ENCODE measurements at regions not wholly inside any gene's neighbourhood (a gene's known extent, or its start where the extent isn't known, plus 50 kb on each side); places are given as distances from the start of the nearest gene placed in this dataset.

GRCh38 chr2:150159300-150159699 is 328.2 kb downstream of the RND3 start:
- DNase-seq (ENCODE audit: low spot score) (no peak), ATAC-seq (no peak)
- no peaks in the 10 kb centered on the region for H3K27me3 Mint-ChIP-seq
- H3K4me3 Mint-ChIP-seq = no peak overlapping the region
- H3K27ac Mint-ChIP-seq = no peak overlapping the region
- H3K36me3 Mint-ChIP-seq = no peaks in the 10 kb centered on the region
- peaks cover 18% of the 10 kb centered on the region for H3K9me3 Mint-ChIP-seq
- no peaks in the 10 kb centered on the region for H3K4me1 Mint-ChIP-seq (ENCODE audit: low read depth in 2 of 2)

- H3K4me1 Mint-ChIP-seq (ENCODE audit: low read depth in 2 of 2) = no peaks in the 10 kb centered on the region
- DNase-seq (ENCODE audit: low spot score) = no peak
- no peaks in the 10 kb centered on the region for H3K27me3 Mint-ChIP-seq
- peaks cover 7% of the 10 kb centered on the region for H3K9me3 Mint-ChIP-seq
- no peak overlapping the region for H3K27ac Mint-ChIP-seq
- no peak overlapping the region for H3K4me3 Mint-ChIP-seq
- ATAC-seq = no peak
- no peaks in the 10 kb centered on the region for H3K36me3 Mint-ChIP-seq
Measured at GRCh38 chr2:150156876-150157275, 330.6 kb downstream of the RND3 start.

GRCh38 chr2:150156415-150156814 is 331.1 kb downstream of the RND3 start:
- no peak overlapping the region for H3K27ac Mint-ChIP-seq
- no peak for ATAC-seq
- DNase-seq (ENCODE audit: low spot score) = no peak
- no peaks in the 10 kb centered on the region for H3K36me3 Mint-ChIP-seq
- H3K27me3 Mint-ChIP-seq = no peaks in the 10 kb centered on the region
- no peak overlapping the region for H3K4me3 Mint-ChIP-seq
- peaks cover 4% of the 10 kb centered on the region for H3K9me3 Mint-ChIP-seq
- H3K4me1 Mint-ChIP-seq (ENCODE audit: low read depth in 2 of 2) = no peaks in the 10 kb centered on the region

- DNase-seq (ENCODE audit: low spot score) (no peak), ATAC-seq (no peak)
- Mint-ChIP-seq H3K4me3 (no peak overlapping the region), H3K9me3 (no peaks in the 10 kb centered on the region), H3K4me1 (ENCODE audit: low read depth in 2 of 2) (no peaks in the 10 kb centered on the region), H3K27me3 (no peaks in the 10 kb centered on the region), H3K36me3 (no peaks in the 10 kb centered on the region), H3K27ac (no peak overlapping the region)
Measured at GRCh38 chr2:150154308-150154797, 333.1 kb downstream of the RND3 start.

GRCh38 chr2:150153646-150154307 is 333.7 kb downstream of the RND3 start:
- DNase-seq (ENCODE audit: low spot score) (no peak), ATAC-seq (no peak)
- no peak overlapping the region for H3K27ac Mint-ChIP-seq
- H3K4me1 Mint-ChIP-seq (ENCODE audit: low read depth in 2 of 2) = no peaks in the 10 kb centered on the region
- no peaks in the 10 kb centered on the region for H3K36me3 Mint-ChIP-seq
- H3K9me3 Mint-ChIP-seq = no peaks in the 10 kb centered on the region
- H3K27me3 Mint-ChIP-seq = no peaks in the 10 kb centered on the region
- H3K4me3 Mint-ChIP-seq = no peak overlapping the region

GRCh38 chr2:150152230-150152629 is 335.2 kb downstream of the RND3 start:
- DNase-seq (ENCODE audit: low spot score) = no peak
- no peaks in the 10 kb centered on the region for H3K36me3 Mint-ChIP-seq
- no peak overlapping the region for H3K27ac Mint-ChIP-seq
- no peaks in the 10 kb centered on the region for H3K27me3 Mint-ChIP-seq
- H3K4me3 Mint-ChIP-seq = no peak overlapping the region
- no peak for ATAC-seq
- H3K4me1 Mint-ChIP-seq (ENCODE audit: low read depth in 2 of 2) = no peaks in the 10 kb centered on the region
- no peaks in the 10 kb centered on the region for H3K9me3 Mint-ChIP-seq

- no peaks in the 10 kb centered on the region for H3K27me3 Mint-ChIP-seq
- H3K9me3 Mint-ChIP-seq = peaks cover 18% of the 10 kb centered on the region
Measured at GRCh38 chr2:150150144-150150543, 337.3 kb downstream of the RND3 start.

GRCh38 chr2:150147889-150148683 is 339.4 kb downstream of the RND3 start:
- Mint-ChIP-seq H3K9me3 (peaks cover 23% of the 10 kb centered on the region), H3K27ac (no peak overlapping the region), H3K4me1 (ENCODE audit: low read depth in 2 of 2) (no peaks in the 10 kb centered on the region), H3K27me3 (no peaks in the 10 kb centered on the region), H3K36me3 (no peaks in the 10 kb centered on the region), H3K4me3 (no peak overlapping the region)
- ATAC-seq (no peak), DNase-seq (ENCODE audit: low spot score) (no peak)

More at GRCh38 chr2:150150144-150150543, 337.3 kb downstream of the RND3 start:
- ATAC-seq = no peak
- Mint-ChIP-seq H3K36me3 (no peaks in the 10 kb centered on the region), H3K27ac (no peak overlapping the region), H3K4me3 (no peak overlapping the region), H3K4me1 (ENCODE audit: low read depth in 2 of 2) (no peaks in the 10 kb centered on the region)
- no peak for DNase-seq (ENCODE audit: low spot score)

GRCh38 chr2:150146879-150147278 is 340.6 kb downstream of the RND3 start:
- DNase-seq (ENCODE audit: low spot score) = no peak
- H3K27ac Mint-ChIP-seq = no peak overlapping the region
- no peak overlapping the region for H3K4me3 Mint-ChIP-seq
- H3K36me3 Mint-ChIP-seq = no peaks in the 10 kb centered on the region
- H3K4me1 Mint-ChIP-seq (ENCODE audit: low read depth in 2 of 2) = no peaks in the 10 kb centered on the region
- no peaks in the 10 kb centered on the region for H3K27me3 Mint-ChIP-seq
- H3K9me3 Mint-ChIP-seq = peaks cover 23% of the 10 kb centered on the region
- ATAC-seq = no peak

GRCh38 chr2:150145299-150145692 is 342.2 kb downstream of the RND3 start:
- Mint-ChIP-seq H3K36me3 (no peaks in the 10 kb centered on the region), H3K4me3 (no peak overlapping the region), H3K27ac (no peak overlapping the region), H3K9me3 (peaks cover 23% of the 10 kb centered on the region), H3K27me3 (no peaks in the 10 kb centered on the region), H3K4me1 (ENCODE audit: low read depth in 2 of 2) (no peaks in the 10 kb centered on the region)
- DNase-seq (ENCODE audit: low spot score) (no peak), ATAC-seq (no peak)

GRCh38 chr2:150144546-150145298 is 342.7 kb downstream of the RND3 start:
- Mint-ChIP-seq H3K27ac (no peak overlapping the region), H3K9me3 (peaks cover 23% of the 10 kb centered on the region), H3K27me3 (no peaks in the 10 kb centered on the region), H3K4me1 (ENCODE audit: low read depth in 2 of 2) (no peaks in the 10 kb centered on the region), H3K36me3 (no peaks in the 10 kb centered on the region), H3K4me3 (no peak overlapping the region)
- ATAC-seq (no peak), DNase-seq (ENCODE audit: low spot score) (no peak)

- no peaks in the 10 kb centered on the region for H3K4me1 Mint-ChIP-seq (ENCODE audit: low read depth in 2 of 2)
- H3K4me3 Mint-ChIP-seq = no peak overlapping the region
- DNase-seq (ENCODE audit: low spot score) (no peak), ATAC-seq (no peak)
- no peaks in the 10 kb centered on the region for H3K36me3 Mint-ChIP-seq
- no peaks in the 10 kb centered on the region for H3K27me3 Mint-ChIP-seq
- peaks cover 27% of the 10 kb centered on the region for H3K9me3 Mint-ChIP-seq
- no peak overlapping the region for H3K27ac Mint-ChIP-seq
Measured at GRCh38 chr2:150143087-150143536, 344.4 kb downstream of the RND3 start.

- no peaks in the 10 kb centered on the region for H3K27me3 Mint-ChIP-seq
- H3K36me3 Mint-ChIP-seq = no peaks in the 10 kb centered on the region
- H3K9me3 Mint-ChIP-seq = peaks cover 30% of the 10 kb centered on the region
- ATAC-seq = no peak
- H3K4me1 Mint-ChIP-seq (ENCODE audit: low read depth in 2 of 2) = no peaks in the 10 kb centered on the region
- no peak overlapping the region for H3K27ac Mint-ChIP-seq
- DNase-seq (ENCODE audit: low spot score) = no peak
- no peak overlapping the region for H3K4me3 Mint-ChIP-seq
Measured at GRCh38 chr2:150142561-150142960, 344.9 kb downstream of the RND3 start.
